Right lobe of liver (tissue), 6 donors: ENCODE measurements at regions not wholly inside any gene's neighbourhood (a gene's known extent, or its start where the extent isn't known, plus 50 kb on each side); places are given as distances from the start of the nearest gene placed in this dataset.

Experiments used
- ATAC-seq, 4 donors: fragments of 200-7000 bp; cut with Tn5 transposase; one replicate each; pipeline ENCODE4 v1.9.1; 2020; ENCODE audit warnings: mild to moderate bottlenecking in 4 of 4, moderate library complexity in 4 of 4
- DNase-seq, 3 donors: peaks; one replicate each; pipeline ENCODE4 v3.0.0-alpha.2; 2020
- H3K27ac ChIP-seq, 3 donors: fragments of 200-600 bp; one replicate each; pipeline ENCODE4 v1.8.0; 2022
- H3K27me3 ChIP-seq, 2 donors: fragments of 200-600 bp; one replicate each; pipeline ENCODE4 v1.8.0; 2022
- H3K36me3 ChIP-seq, 4 donors: fragments of 200-600 bp; sonication (generic) in 1 of 4; one replicate each; pipeline versions ENCODE4 v1.5.1 to v1.8.0; 2017 to 2022; ENCODE audit warnings: control low read depth in 1 of 4
- H3K4me1 ChIP-seq, 4 donors: fragments of 200-600 bp; sonication (generic) in 1 of 4; one replicate each; pipeline versions ENCODE4 v1.5.1 to v1.8.0; 2017 to 2022; ENCODE audit warnings: control low read depth in 1 of 4
- H3K4me3 ChIP-seq, 3 donors: fragments of 200-600 bp; one replicate each; pipeline ENCODE4 v1.8.0; 2022
- H3K9me3 ChIP-seq, 4 donors: fragments of 200-600 bp; sonication (generic) in 1 of 4; one replicate each; pipeline versions ENCODE4 v1.5.1 to v1.8.0; 2017 to 2022; ENCODE audit warnings: control low read depth in 1 of 4
- POLR2A ChIP-seq: fragments of 450-650 bp; IDR thresholded peaks from one replicate; pipeline ENCODE4 v1.6.1; 2017; ENCODE audit warnings: antibody characterized with exemption, mild to moderate bottlenecking
- WGBS: methylation state at CpG from one replicate; pipeline ENCODE4 v1.1.6; 2018; ENCODE audit warnings: low coverage, low lambda C conversion rate; ENCODE audit not compliant: insufficient coverage; ENCODE audit errors: missing lambda C conversion rate; 5-methylcytosine and 5-hydroxymethylcytosine counted together
- intact Hi-C, 2 donors: fragments of 100-400 bp; cut with DNase I; formaldehyde crosslinking; loops; one replicate each; pipeline versions ENCODE4 v1.11.2 to v1.14.1; 2022
- TF ChIP-seq, protein P1 (sequence below), 4 donors: fragments of 200-600 bp in 3 of 4; fragments of 450-650 bp in 1 of 4; IDR thresholded peaks; one replicate each; pipeline versions ENCODE4 v1.5.1 to v1.8.0; 2016 to 2022; ENCODE audit warnings: antibody characterized with exemption in 4 of 4, mild to moderate bottlenecking in 2 of 4
- donor health status: DM: no; HTN: yes; CAD: no.
- donor health status: DM: no; HTN: no; CAD: no.
- donor health status: DM: no; HTN: no; CAD: no.
- donor health status: DM: no; HTN: yes; CAD: no.
- donor health status: DM: no; HTN: yes; CAD: no.

DNA sequence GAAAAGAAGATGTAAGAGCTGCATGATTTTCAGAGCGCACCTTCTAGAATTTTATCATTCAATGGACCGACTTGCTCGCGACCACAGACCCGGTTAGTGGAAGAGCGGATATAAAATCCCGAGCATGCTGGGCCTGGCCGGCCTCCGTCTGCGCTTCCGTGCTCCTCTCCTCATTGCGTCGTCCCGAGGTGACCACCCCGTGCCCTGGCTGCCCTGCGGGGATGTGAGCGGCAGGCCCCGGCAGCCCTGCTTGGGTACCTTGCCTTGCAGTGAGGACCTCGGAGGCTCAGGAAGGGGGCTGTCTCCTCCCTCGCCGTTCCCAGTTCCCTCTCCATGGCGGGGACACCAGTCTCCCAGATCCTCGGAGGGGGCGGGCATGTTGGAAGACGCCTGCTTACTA, 330.9 kb upstream of the SHH start:
- H3K27me3 ChIP-seq = no peaks in the 10 kb centered on the region
- intact Hi-C loops = no loop called here
- H3K4me1 ChIP-seq = no peaks in the 10 kb centered on the region
- WGBS = 88% methylated on average over 11 of the region's 25 CpGs
- DNase-seq (no peak), ATAC-seq (no peak)
- H3K36me3 ChIP-seq = no peaks in the 10 kb centered on the region
- no peak for TF ChIP-seq POLR2A
- H3K9me3 ChIP-seq = no peaks in the 10 kb centered on the region
- no peak overlapping the region for H3K27ac ChIP-seq
- H3K4me3 ChIP-seq = no peak overlapping the region

DNA sequence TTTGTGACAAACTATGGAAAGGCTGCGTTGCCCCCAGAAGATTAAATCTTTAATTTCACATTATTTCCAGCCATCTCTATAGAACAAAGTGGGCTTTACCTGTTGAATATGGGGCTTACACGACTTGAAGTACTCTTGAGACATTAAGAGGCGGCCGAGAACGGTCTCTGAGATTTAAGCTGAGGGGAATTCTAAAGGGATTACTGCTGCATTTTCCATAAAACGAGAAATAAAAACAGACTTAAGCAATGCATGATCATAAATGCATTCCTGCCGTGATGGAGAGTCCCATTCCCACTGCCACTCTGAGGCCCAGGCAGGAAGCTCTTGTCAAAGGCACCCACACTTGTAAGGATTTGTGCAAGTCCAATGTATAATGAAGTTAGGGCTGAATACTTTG, 329.7 kb upstream of the SHH start:
- WGBS = 75% methylated on average over 7 of the region's 7 CpGs

DNA sequence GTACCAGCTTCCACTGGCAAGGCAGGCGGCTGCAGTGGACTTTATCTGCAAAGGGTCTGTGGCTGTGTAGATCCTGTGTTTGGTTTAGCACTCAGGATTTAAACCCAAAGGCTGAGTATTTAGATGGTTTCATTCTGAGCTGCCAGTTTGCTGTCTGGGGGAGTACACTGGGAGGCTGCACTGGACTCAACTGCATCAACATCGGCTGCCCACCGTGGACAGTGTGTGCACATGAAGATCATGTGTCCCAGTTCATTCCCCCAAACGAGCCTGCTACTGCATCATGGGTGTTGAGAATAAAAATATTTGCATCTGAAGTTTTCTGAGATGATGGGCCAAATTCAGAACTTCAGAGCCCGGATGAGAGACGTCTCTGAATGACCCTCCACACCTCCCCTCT, 328.6 kb upstream of the SHH start:
- TF ChIP-seq, protein P1, sequence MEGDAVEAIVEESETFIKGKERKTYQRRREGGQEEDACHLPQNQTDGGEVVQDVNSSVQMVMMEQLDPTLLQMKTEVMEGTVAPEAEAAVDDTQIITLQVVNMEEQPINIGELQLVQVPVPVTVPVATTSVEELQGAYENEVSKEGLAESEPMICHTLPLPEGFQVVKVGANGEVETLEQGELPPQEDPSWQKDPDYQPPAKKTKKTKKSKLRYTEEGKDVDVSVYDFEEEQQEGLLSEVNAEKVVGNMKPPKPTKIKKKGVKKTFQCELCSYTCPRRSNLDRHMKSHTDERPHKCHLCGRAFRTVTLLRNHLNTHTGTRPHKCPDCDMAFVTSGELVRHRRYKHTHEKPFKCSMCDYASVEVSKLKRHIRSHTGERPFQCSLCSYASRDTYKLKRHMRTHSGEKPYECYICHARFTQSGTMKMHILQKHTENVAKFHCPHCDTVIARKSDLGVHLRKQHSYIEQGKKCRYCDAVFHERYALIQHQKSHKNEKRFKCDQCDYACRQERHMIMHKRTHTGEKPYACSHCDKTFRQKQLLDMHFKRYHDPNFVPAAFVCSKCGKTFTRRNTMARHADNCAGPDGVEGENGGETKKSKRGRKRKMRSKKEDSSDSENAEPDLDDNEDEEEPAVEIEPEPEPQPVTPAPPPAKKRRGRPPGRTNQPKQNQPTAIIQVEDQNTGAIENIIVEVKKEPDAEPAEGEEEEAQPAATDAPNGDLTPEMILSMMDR (IDR thresholded peaks at IDR 0.05) = no peak
- TF ChIP-seq POLR2A = no peak
- Histone ChIP-seq H3K36me3 (no peaks in the 10 kb centered on the region), H3K27ac (no peak overlapping the region), H3K4me1 (no peaks in the 10 kb centered on the region), H3K27me3 (no peaks in the 10 kb centered on the region), H3K9me3 (no peaks in the 10 kb centered on the region), H3K4me3 (no peak overlapping the region)
- ATAC-seq = no peak
- WGBS = 34% methylated on average over 3 of the region's 6 CpGs
- DNase-seq = no peak
- intact Hi-C loops = no loop called here

More for the DNA sequence above, 329.7 kb upstream of the SHH start:
- Histone ChIP-seq H3K9me3 (no peaks in the 10 kb centered on the region), H3K4me3 (no peak overlapping the region), H3K27me3 (no peaks in the 10 kb centered on the region), H3K27ac (no peak overlapping the region), H3K4me1 (no peaks in the 10 kb centered on the region), H3K36me3 (no peaks in the 10 kb centered on the region)
- intact Hi-C loops = no loop called here
- TF ChIP-seq, protein P1 (IDR thresholded peaks at IDR 0.05) = no peak
- TF ChIP-seq POLR2A = no peak
- no peak for ATAC-seq
- DNase-seq = no peak

DNA sequence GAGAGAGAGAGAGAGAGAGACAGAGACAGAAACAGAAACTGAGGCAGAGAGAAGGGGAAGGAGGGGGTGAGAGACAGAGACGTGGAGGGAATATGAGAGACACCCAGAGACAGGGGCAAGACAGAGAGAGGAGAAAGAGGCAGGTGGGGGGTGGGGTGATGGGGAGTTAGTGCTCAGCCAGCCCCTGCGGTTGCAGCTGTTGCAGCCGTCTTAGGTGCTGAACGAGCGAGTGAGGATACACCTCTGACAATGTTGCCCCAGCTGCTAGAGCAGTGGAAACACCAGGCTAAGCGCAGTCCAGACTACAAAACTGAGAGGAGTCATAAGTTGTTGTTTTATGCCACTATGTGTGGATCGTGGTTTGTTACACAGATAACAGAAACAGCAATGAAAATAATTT, 328.2 kb upstream of the SHH start:
- intact Hi-C loops = no loop called here
- 60% methylated on average over 6 of the region's 7 CpGs for WGBS
- no peak for DNase-seq
- no peak overlapping the region for H3K27ac ChIP-seq
- no peaks in the 10 kb centered on the region for H3K36me3 ChIP-seq
- H3K4me3 ChIP-seq = no peak overlapping the region
- no peaks in the 10 kb centered on the region for H3K9me3 ChIP-seq
- TF ChIP-seq, protein P1 (IDR thresholded peaks at IDR 0.05) = no peak
- no peak for TF ChIP-seq POLR2A
- H3K27me3 ChIP-seq = no peaks in the 10 kb centered on the region
- H3K4me1 ChIP-seq = no peaks in the 10 kb centered on the region
- no peak for ATAC-seq

DNA sequence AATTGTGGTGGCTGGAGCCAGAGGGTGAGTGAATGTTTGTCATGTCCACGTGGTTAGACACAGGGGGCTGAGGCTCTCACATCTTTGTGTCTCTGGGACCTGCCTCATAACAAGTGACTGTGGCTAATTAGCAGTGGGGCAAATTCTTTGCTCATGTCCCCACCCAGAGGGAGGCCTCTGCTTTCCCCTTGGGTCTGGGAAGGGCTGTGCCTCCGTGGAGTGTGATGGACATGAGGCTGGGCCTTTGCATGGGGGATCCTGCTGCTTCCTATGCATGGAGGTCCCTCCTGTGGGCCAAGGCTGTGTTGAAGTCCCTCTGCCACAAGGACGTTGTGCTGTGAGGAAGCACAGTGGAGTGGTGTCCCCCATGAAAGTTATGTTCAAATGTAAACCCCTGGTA, 327.4 kb upstream of the SHH start:
- ATAC-seq = no peak
- intact Hi-C loops = no loop called here
- Histone ChIP-seq H3K9me3 (no peaks in the 10 kb centered on the region), H3K27ac (no peak overlapping the region), H3K36me3 (no peaks in the 10 kb centered on the region), H3K27me3 (no peaks in the 10 kb centered on the region), H3K4me1 (no peaks in the 10 kb centered on the region), H3K4me3 (no peak overlapping the region)
- DNase-seq = no peak
- TF ChIP-seq, protein P1 (IDR thresholded peaks at IDR 0.05) = no peak
- no peak for TF ChIP-seq POLR2A
- 30% methylated on average over 3 of the region's 3 CpGs for WGBS
